Vagina (tissue), 2 donors: ENCODE measurements at regions not wholly inside any gene's neighbourhood (a gene's known extent, or its start where the extent isn't known, plus 50 kb on each side); places are given as distances from the start of the nearest gene placed in this dataset.

Experiments
- POLR2A ChIP-seq, 2 donors: fragments of 450-650 bp; IDR thresholded peaks; one replicate each; pipeline ENCODE4 v1.6.1; 2017; ENCODE audit warnings: antibody characterized with exemption in 2 of 2, mild to moderate bottlenecking in 2 of 2, moderate library complexity in 2 of 2
- TF ChIP-seq, protein P1 (sequence below), 3 experiments: fragments of 450-650 bp in 2 of 3; fragments of 200-600 bp in 1 of 3; sonication (generic) in 1 of 3; IDR thresholded peaks; one replicate each; pipeline ENCODE4 v1.5.1; 2017 to 2019; ENCODE audit warnings: antibody characterized with exemption in 3 of 3, mild to moderate bottlenecking in 2 of 3, moderate library complexity in 2 of 3

DNA sequence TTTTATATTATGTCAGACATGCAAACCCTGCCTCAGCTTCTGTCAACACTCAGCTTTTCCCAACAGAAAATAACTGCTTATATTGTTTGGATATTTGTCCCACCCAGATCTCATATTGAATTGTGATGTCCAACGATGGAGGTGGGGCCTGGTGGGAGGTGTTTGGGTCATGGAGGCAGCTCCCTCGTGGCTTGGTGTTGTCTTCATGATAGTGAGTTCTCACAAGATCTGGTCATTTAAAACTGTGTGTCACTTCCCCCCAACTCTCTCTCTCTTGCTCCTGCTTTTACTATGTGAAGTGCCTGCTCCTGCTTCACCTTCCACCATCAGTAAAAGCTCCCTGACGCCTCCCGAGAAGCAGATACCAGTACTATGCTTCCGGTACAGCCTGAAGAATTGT is 85.8 kb upstream of the KCNMA1 start:
- no peak for TF ChIP-seq POLR2A (IDR thresholded peaks at IDR 0.05)
- TF ChIP-seq, protein P1, sequence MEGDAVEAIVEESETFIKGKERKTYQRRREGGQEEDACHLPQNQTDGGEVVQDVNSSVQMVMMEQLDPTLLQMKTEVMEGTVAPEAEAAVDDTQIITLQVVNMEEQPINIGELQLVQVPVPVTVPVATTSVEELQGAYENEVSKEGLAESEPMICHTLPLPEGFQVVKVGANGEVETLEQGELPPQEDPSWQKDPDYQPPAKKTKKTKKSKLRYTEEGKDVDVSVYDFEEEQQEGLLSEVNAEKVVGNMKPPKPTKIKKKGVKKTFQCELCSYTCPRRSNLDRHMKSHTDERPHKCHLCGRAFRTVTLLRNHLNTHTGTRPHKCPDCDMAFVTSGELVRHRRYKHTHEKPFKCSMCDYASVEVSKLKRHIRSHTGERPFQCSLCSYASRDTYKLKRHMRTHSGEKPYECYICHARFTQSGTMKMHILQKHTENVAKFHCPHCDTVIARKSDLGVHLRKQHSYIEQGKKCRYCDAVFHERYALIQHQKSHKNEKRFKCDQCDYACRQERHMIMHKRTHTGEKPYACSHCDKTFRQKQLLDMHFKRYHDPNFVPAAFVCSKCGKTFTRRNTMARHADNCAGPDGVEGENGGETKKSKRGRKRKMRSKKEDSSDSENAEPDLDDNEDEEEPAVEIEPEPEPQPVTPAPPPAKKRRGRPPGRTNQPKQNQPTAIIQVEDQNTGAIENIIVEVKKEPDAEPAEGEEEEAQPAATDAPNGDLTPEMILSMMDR (IDR thresholded peaks at IDR 0.05): no peak
